GM19438 (cell line): ENCODE measurements at regions not wholly inside any gene's neighbourhood (a gene's known extent, or its start where the extent isn't known, plus 50 kb on each side); places are given as distances from the start of the nearest gene placed in this dataset.
"Not testable (repeated sequence)": the region's sequence is repeated elsewhere in the genome, so short reads cannot be mapped to it uniquely, and the experiment has no call there.

Experiments
- ATAC-seq: cut with Tn5 transposase; IDR thresholded peaks from one replicate; pipeline ENCODE4 v1.9.1; 2021; ENCODE audit warnings: low read depth; ENCODE audit not compliant: unreplicated experiment

- no peak for ATAC-seq
Observed at GRCh38 chr5:6321078-6321477, 57.3 kb downstream of the MED10 start.

- no peak for ATAC-seq
Observed at GRCh38 chr5:6319116-6319515, 59.2 kb downstream of the MED10 start.

- no peak for ATAC-seq
Observed at GRCh38 chr5:6317116-6317798, 61.1 kb downstream of the MED10 start.

GRCh38 chr5:6315580-6315979, 62.8 kb downstream of the MED10 start:
- ATAC-seq: no peak

- ATAC-seq: no peak
Observed at GRCh38 chr5:6311568-6312501, 66.5 kb downstream of the MED10 start.

GRCh38 chr5:6309949-6310348, 68.4 kb downstream of the MED10 start:
- ATAC-seq: no peak

GRCh38 chr5:6308683-6309082, 69.7 kb downstream of the MED10 start:
- no peak for ATAC-seq

GRCh38 chr5:6307304-6307703, 71.0 kb downstream of the MED10 start:
- no peak for ATAC-seq

GRCh38 chr5:6305853-6306252, 72.5 kb downstream of the MED10 start:
- ATAC-seq: no peak

- no peak for ATAC-seq
Observed at GRCh38 chr5:6302684-6303083, 75.7 kb downstream of the MED10 start.

- no peak for ATAC-seq
Observed at GRCh38 chr5:6302075-6302474, 76.3 kb downstream of the MED10 start.

- ATAC-seq: no peak
Observed at GRCh38 chr5:6296524-6296923, 81.8 kb downstream of the MED10 start.

GRCh38 chr5:6291961-6292360, 86.4 kb downstream of the MED10 start:
- no peak for ATAC-seq

- ATAC-seq: no peak
Observed at GRCh38 chr5:6289239-6289638, 89.1 kb downstream of the MED10 start.

GRCh38 chr5:6287176-6287575, 91.2 kb downstream of the MED10 start:
- ATAC-seq: no peak

- ATAC-seq: no peak
Observed at GRCh38 chr5:6286404-6286803, 91.9 kb downstream of the MED10 start.

GRCh38 chr5:6284491-6284890, 93.9 kb downstream of the MED10 start:
- ATAC-seq: not testable (repeated sequence)

- ATAC-seq: no peak
Observed at GRCh38 chr5:6282352-6282751, 96.0 kb downstream of the MED10 start.

GRCh38 chr5:6281818-6282217, 96.5 kb downstream of the MED10 start:
- no peak for ATAC-seq

GRCh38 chr5:6280425-6281100, 97.8 kb downstream of the MED10 start:
- ATAC-seq: no peak

- no peak for ATAC-seq
Observed at GRCh38 chr5:6279607-6280006, 98.7 kb downstream of the MED10 start.
